ENCODE measurements at regions not wholly inside any gene's neighbourhood (a gene's known extent, or its start where the extent isn't known, plus 50 kb on each side); places are given as distances from the start of the nearest gene placed in this dataset.

GRCh38 chr10:93165367-93165766, 91.7 kb downstream of the CYP26A1 start:
- ChIA-PET POLR2A (no interaction called here), CTCF (interaction anchor here (1.2 kb wide), 1 partner anchor 43 kb away, joined by 4 read pairs; no protein-coding TSS in a partner anchor)
- Mint-ChIP-seq H3K4me3 (ENCODE audit: unreplicated experiment) (no peak overlapping the region), H3K4me1 (ENCODE audit: insufficient read depth, unreplicated experiment) (no peaks in the 10 kb centered on the region), H3K36me3 (ENCODE audit: insufficient read depth, unreplicated experiment) (no peaks in the 10 kb centered on the region), H3K27ac (ENCODE audit: low read depth, unreplicated experiment) (no peak overlapping the region), H3K27me3 (ENCODE audit: insufficient read depth, unreplicated experiment) (no peaks in the 10 kb centered on the region), H3K9me3 (ENCODE audit: unreplicated experiment) (peaks cover 15% of the 10 kb centered on the region)
- intact Hi-C loops (cut with micrococcal nuclease), result no loop called here
- no TSS peak for BruUV-seq (replicated peaks)
- TF ChIP-seq CTCF (IDR thresholded peaks at IDR 0.05; ENCODE audit: unreplicated experiment), result no peak
- no peak for DNase-seq (ENCODE audit: unreplicated experiment)

DNA sequence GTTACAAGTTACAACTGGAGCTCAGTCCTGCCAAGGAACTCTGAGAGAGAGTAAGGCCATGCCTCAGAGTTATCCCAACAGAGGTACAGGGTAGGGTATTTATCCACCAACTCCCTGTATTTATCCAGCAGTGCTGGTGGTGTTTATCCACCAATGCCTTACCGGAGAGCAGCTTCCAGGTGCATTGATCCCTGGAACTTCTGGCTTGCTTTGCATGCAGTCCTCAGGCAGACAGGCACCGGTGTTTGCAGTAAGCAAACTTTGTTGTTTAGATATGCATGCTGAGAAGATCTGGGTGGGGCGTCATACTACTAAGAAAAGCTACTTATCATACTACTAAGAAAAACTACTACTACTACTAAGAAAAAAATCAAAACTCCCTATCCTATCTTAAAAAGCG, 92.4 kb downstream of the CYP26A1 start:
- Mint-ChIP-seq H3K27ac (ENCODE audit: low read depth, unreplicated experiment) (no peak overlapping the region), H3K4me3 (ENCODE audit: unreplicated experiment) (no peak overlapping the region), H3K9me3 (ENCODE audit: unreplicated experiment) (peaks cover 19% of the 10 kb centered on the region), H3K4me1 (ENCODE audit: insufficient read depth, unreplicated experiment) (no peaks in the 10 kb centered on the region), H3K36me3 (ENCODE audit: insufficient read depth, unreplicated experiment) (no peaks in the 10 kb centered on the region), H3K27me3 (ENCODE audit: insufficient read depth, unreplicated experiment) (no peaks in the 10 kb centered on the region)
- intact Hi-C loops (cut with micrococcal nuclease), result no loop called here
- no TSS peak for BruUV-seq (replicated peaks)
- DNase-seq (ENCODE audit: unreplicated experiment), result no peak
- POLR2A ChIA-PET, result interaction anchor here (0.7 kb wide), 1 partner anchor 426 kb away, joined by 3 read pairs; no protein-coding TSS in a partner anchor
- CTCF ChIA-PET, result interaction anchor here (0.6 to 1.2 kb wide), 3 partner anchors 30 to 1531 kb away, joined by 3 to 5 read pairs (median 4); no protein-coding TSS in a partner anchor
- no peak for TF ChIP-seq CTCF (IDR thresholded peaks at IDR 0.05; ENCODE audit: unreplicated experiment)

DNA sequence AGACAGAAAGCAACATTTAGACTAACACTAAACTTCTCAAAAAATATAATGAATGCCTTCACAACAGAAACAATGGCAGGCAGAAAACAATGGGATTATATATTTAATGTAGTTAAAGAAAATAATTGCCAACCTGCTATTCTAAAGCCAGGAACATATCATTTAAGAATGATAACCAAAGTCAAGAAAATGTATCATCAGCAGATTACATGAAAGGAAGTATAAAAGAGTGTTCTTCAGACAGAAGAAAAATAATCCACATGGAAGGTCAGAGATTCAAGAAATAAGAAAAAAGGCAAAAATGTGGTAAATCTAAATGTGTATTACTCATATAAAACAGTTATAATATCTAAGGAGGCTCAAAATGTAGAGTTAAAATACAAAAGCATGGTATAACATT, 98.1 kb downstream of the CYP26A1 start:
- intact Hi-C loops (cut with micrococcal nuclease), result no loop called here
- no peak overlapping the region for H3K4me3 Mint-ChIP-seq (ENCODE audit: unreplicated experiment)
- H3K27ac Mint-ChIP-seq (ENCODE audit: low read depth, unreplicated experiment), result no peak overlapping the region
- no peak for DNase-seq (ENCODE audit: unreplicated experiment)
- ChIA-PET CTCF (no interaction called here), POLR2A (no interaction called here)
- BruUV-seq (replicated peaks), result no TSS peak
- no peaks in the 10 kb centered on the region for H3K27me3 Mint-ChIP-seq (ENCODE audit: insufficient read depth, unreplicated experiment)
- no peaks in the 10 kb centered on the region for H3K4me1 Mint-ChIP-seq (ENCODE audit: insufficient read depth, unreplicated experiment)
- H3K9me3 Mint-ChIP-seq (ENCODE audit: unreplicated experiment), result peaks cover 19% of the 10 kb centered on the region
- H3K36me3 Mint-ChIP-seq (ENCODE audit: insufficient read depth, unreplicated experiment), result no peaks in the 10 kb centered on the region
- no peak for TF ChIP-seq CTCF (IDR thresholded peaks at IDR 0.05; ENCODE audit: unreplicated experiment)

DNA sequence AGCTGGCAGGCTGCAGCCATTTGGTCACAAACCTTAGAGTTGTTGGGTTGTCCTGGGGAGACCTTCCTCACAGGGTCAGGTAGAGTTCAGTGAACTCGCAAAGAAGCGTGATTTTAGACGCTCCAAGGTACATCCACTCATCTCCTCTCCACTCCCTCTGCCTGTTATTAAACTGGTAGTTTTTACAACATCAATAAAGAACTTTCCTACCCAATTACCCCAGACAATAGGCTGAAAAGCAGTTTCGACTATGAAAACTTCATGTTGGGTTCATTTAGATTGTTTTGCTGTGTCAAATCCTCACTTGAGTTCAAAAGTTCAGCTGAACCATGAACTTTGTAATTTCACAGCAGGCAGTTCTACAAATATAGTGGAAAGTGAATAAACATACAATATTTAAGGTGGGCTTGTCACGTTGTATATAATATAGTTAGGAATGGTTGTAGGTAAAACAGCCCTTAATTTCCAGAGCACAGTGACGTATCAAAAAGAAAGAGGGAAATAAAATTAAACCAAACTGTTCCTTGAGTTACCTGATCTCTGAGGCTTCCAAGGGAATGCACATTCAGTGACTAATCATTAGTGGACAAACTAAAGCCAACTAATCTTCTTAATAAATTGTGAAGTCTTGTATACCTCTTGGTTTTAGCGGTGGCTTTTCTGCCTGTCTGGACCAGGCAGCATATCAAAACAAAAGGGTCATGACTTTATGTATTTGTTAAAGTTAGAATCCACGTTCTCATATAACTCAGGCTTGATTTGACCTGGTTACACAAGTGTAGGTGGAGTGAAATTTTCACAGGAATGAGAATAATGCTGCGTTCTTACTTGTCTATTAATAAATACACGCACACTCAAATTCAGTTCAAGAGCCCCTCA, 100.5 kb downstream of the CYP26A1 start:
- TF ChIP-seq CTCF (IDR thresholded peaks at IDR 0.05; ENCODE audit: unreplicated experiment), result no peak
- intact Hi-C loops (cut with micrococcal nuclease), result no loop called here
- ChIA-PET CTCF (interaction anchor here (0.7 kb wide), 1 partner anchor 134 kb away, joined by 3 read pairs; no protein-coding TSS in a partner anchor), POLR2A (interaction anchor here (0.9 kb wide), 1 partner anchor 10 kb away, joined by 3 read pairs; no protein-coding TSS in a partner anchor)
- Mint-ChIP-seq H3K27me3 (ENCODE audit: insufficient read depth, unreplicated experiment) (no peaks in the 10 kb centered on the region), H3K4me1 (ENCODE audit: insufficient read depth, unreplicated experiment) (no peaks in the 10 kb centered on the region), H3K27ac (ENCODE audit: low read depth, unreplicated experiment) (no peak overlapping the region), H3K4me3 (ENCODE audit: unreplicated experiment) (no peak overlapping the region), H3K9me3 (ENCODE audit: unreplicated experiment) (peaks cover 12% of the 10 kb centered on the region), H3K36me3 (ENCODE audit: insufficient read depth, unreplicated experiment) (no peaks in the 10 kb centered on the region)
- no TSS peak for BruUV-seq (replicated peaks)
- no peak for DNase-seq (ENCODE audit: unreplicated experiment)

Data from MCF 10A (cell line).